PFSK-1 (cell line): ENCODE measurements at regions not wholly inside any gene's neighbourhood (a gene's known extent, or its start where the extent isn't known, plus 50 kb on each side); places are given as distances from the start of the nearest gene placed in this dataset.

Experiments used
- POLR2AphosphoS5 ChIP-seq: IDR thresholded peaks from 2 replicates; pipeline ENCODE4 v1.6.1; 2012; ENCODE audit warnings: low read depth, mild to moderate bottlenecking, control low read depth, low read length, moderate library complexity
- TAF1 ChIP-seq: IDR thresholded peaks from 2 replicates; pipeline ENCODE4 v1.6.1; 2012; ENCODE audit warnings: low read length, control low read depth, borderline replicate concordance; ENCODE audit not compliant: insufficient read depth
- TF ChIP-seq, protein P1 (sequence below), 2 experiments: IDR thresholded peaks; 2 replicates each; pipeline versions ENCODE4 v1.6.1 to v1.8.0; 2011 to 2012; ENCODE audit warnings: low read depth in 2 of 2, low read length in 2 of 2, control low read depth in 1 of 2, inconsistent platforms in 1 of 2, mild to moderate bottlenecking in 1 of 2, moderate library complexity in 1 of 2; ENCODE audit not compliant: insufficient read depth in 1 of 2

DNA sequence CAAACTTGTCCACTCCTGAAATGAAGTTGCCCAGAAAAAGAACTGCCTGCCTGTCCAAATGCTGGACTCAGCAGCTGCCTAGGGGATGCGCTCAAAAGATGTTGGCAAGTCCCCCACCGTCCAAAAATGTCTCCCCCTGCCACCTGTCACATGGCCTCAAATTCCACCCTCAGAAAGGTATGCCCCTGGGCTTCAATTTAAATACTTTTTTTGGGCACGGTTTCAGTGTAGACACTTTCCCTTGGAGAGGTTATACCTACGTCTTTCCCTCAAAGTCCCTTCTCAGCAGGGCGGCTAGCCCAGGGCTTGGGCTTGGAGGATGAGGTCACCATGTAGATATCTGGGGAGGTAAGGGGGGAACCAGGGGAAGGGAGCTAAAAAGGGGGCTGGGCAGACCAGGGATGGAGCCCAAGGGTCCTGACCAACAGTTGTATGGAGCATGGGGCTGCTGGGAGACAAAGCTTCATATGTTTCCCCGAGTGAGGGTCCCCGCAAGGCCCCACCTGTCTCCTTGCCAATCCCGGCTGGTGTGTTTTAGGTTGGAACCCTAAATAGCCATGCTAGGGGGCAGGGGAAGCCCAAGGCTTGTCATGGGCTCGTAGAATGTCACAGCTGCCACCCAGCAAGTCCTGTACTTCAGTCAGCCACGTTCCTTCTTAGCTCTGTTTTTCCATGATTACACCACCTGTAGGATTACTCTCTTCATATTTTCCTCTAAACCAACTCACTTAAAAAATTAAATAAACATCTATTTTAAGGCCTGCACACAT lies 131.2 kb upstream of the TBX3 start:
- no peak for TF ChIP-seq POLR2AphosphoS5
- TF ChIP-seq, protein P1, sequence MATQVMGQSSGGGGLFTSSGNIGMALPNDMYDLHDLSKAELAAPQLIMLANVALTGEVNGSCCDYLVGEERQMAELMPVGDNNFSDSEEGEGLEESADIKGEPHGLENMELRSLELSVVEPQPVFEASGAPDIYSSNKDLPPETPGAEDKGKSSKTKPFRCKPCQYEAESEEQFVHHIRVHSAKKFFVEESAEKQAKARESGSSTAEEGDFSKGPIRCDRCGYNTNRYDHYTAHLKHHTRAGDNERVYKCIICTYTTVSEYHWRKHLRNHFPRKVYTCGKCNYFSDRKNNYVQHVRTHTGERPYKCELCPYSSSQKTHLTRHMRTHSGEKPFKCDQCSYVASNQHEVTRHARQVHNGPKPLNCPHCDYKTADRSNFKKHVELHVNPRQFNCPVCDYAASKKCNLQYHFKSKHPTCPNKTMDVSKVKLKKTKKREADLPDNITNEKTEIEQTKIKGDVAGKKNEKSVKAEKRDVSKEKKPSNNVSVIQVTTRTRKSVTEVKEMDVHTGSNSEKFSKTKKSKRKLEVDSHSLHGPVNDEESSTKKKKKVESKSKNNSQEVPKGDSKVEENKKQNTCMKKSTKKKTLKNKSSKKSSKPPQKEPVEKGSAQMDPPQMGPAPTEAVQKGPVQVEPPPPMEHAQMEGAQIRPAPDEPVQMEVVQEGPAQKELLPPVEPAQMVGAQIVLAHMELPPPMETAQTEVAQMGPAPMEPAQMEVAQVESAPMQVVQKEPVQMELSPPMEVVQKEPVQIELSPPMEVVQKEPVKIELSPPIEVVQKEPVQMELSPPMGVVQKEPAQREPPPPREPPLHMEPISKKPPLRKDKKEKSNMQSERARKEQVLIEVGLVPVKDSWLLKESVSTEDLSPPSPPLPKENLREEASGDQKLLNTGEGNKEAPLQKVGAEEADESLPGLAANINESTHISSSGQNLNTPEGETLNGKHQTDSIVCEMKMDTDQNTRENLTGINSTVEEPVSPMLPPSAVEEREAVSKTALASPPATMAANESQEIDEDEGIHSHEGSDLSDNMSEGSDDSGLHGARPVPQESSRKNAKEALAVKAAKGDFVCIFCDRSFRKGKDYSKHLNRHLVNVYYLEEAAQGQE (IDR thresholded peaks at IDR 0.05; ENCODE audit: insufficient read depth in 1 of 2, low read depth in 2 of 2, low read length in 2 of 2), result no peak
- no peak for TF ChIP-seq TAF1
